Breast epithelium (tissue), 4 donors: ENCODE measurements at regions not wholly inside any gene's neighbourhood (a gene's known extent, or its start where the extent isn't known, plus 50 kb on each side); places are given as distances from the start of the nearest gene placed in this dataset.
"Not testable (repeated sequence)": the region's sequence is repeated elsewhere in the genome, so short reads cannot be mapped to it uniquely, and the experiment has no call there.

Source experiments
- DNase-seq, 2 donors: peaks; one replicate each; pipeline ENCODE4 v3.0.0-alpha.2; 2019; ENCODE audit warnings: low spot score in 2 of 2
- H3K27ac ChIP-seq, 2 donors: fragments of 200-600 bp; sonication (generic) in 1 of 2; one replicate each; pipeline ENCODE4 v1.5.1; 2016 to 2019; ENCODE audit warnings: mild to moderate bottlenecking in 1 of 2
- H3K27me3 ChIP-seq, 2 donors: fragments of 200-600 bp; sonication (generic) in 1 of 2; one replicate each; pipeline versions ENCODE4 v1.5.1 to v1.6.0; 2017 to 2019; ENCODE audit warnings: control low read depth in 1 of 2, mild to moderate bottlenecking in 1 of 2
- H3K36me3 ChIP-seq: fragments of 200-600 bp; one replicate; pipeline ENCODE4 v1.5.1; 2019
- H3K4me1 ChIP-seq, 2 donors: fragments of 200-600 bp; sonication (generic); one replicate each; pipeline ENCODE4 v1.5.1; 2016 to 2019; ENCODE audit warnings: control low read depth in 1 of 2
- H3K4me3 ChIP-seq, 3 donors: fragments of 200-600 bp; sonication (generic); 1 replicate in 2 of 3; 2 replicates in 1 of 3; pipeline ENCODE4 v1.5.1; 2016 to 2019; ENCODE audit warnings: mild to moderate bottlenecking in 3 of 3, moderate library complexity in 2 of 3
- H3K9me3 ChIP-seq, 2 donors: fragments of 200-600 bp; sonication (generic) in 1 of 2; one replicate each; pipeline ENCODE4 v1.5.1; 2016 to 2019; ENCODE audit warnings: control low read depth in 1 of 2
- POLR2A ChIP-seq: fragments of 450-650 bp; IDR thresholded peaks from one replicate; pipeline ENCODE4 v1.6.1; 2016; ENCODE audit warnings: antibody characterized with exemption, mild to moderate bottlenecking, moderate library complexity
- POLR2AphosphoS5 ChIP-seq, 3 donors: sonication (generic); formaldehyde crosslinking; IDR thresholded peaks; one replicate each; pipeline ENCODE4 v1.6.1; 2017; ENCODE audit warnings: antibody characterized with exemption in 3 of 3
- intact Hi-C: fragments of 100-400 bp; cut with DNase I; formaldehyde crosslinking; loops from one replicate; pipeline ENCODE4 v1.15.1; 2023; ENCODE audit warnings: low total_unique reads
- TF ChIP-seq, protein P1 (sequence below), 3 donors: fragments of 450-650 bp; IDR thresholded peaks; one replicate each; pipeline ENCODE4 v1.5.1; 2016 to 2017; ENCODE audit warnings: antibody characterized with exemption in 3 of 3, mild to moderate bottlenecking in 3 of 3, moderate library complexity in 3 of 3

DNA sequence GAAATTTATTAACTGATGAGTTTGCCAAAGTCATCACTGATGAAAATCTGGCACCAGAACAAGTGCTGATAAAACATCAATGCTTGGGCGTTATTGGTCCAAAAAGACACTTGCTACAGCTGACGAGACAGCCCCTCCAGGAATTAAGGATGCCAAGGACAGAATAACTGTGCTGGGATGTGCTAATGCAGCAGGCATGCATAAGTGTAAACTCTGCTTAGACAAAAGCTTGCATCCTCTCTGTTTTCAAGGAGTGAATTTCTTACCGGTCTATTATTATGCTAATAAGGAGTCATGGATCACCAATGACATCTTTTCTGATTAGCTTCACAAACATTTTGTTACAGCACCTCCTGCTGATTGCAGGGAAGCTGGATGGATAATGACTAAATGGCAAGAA is 402.0 kb downstream of the LTN1 start:
- intact Hi-C loops, result no loop called here
- Histone ChIP-seq H3K4me1 (no peaks in the 10 kb centered on the region), H3K27ac (no peak overlapping the region), H3K9me3 (peaks cover 0 to 8% of the 10 kb centered on the region in 2 donors), H3K27me3 (no peaks in the 10 kb centered on the region), H3K4me3 (no peak overlapping the region), H3K36me3 (no peaks in the 10 kb centered on the region)
- no peak for DNase-seq
- no peak for TF ChIP-seq POLR2AphosphoS5 (IDR thresholded peaks at IDR 0.05)
- TF ChIP-seq, protein P1, sequence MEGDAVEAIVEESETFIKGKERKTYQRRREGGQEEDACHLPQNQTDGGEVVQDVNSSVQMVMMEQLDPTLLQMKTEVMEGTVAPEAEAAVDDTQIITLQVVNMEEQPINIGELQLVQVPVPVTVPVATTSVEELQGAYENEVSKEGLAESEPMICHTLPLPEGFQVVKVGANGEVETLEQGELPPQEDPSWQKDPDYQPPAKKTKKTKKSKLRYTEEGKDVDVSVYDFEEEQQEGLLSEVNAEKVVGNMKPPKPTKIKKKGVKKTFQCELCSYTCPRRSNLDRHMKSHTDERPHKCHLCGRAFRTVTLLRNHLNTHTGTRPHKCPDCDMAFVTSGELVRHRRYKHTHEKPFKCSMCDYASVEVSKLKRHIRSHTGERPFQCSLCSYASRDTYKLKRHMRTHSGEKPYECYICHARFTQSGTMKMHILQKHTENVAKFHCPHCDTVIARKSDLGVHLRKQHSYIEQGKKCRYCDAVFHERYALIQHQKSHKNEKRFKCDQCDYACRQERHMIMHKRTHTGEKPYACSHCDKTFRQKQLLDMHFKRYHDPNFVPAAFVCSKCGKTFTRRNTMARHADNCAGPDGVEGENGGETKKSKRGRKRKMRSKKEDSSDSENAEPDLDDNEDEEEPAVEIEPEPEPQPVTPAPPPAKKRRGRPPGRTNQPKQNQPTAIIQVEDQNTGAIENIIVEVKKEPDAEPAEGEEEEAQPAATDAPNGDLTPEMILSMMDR (IDR thresholded peaks at IDR 0.05), result no peak
- no peak for TF ChIP-seq POLR2A

- Histone ChIP-seq H3K4me3 (no peak overlapping the region), H3K36me3 (no peaks in the 10 kb centered on the region), H3K9me3 (peaks cover 0 to 13% of the 10 kb centered on the region in 2 donors), H3K27me3 (no peaks in the 10 kb centered on the region), H3K27ac (no peak overlapping the region), H3K4me1 (no peaks in the 10 kb centered on the region)
- TF ChIP-seq POLR2A, result no peak
- TF ChIP-seq POLR2AphosphoS5 (IDR thresholded peaks at IDR 0.05), result no peak
- TF ChIP-seq, protein P1 (IDR thresholded peaks at IDR 0.05), result no peak
- no peak for DNase-seq
- intact Hi-C loops, result no loop called here
These were observed 402.7 kb downstream of the LTN1 start for GRCh38 chr21:28590026-28590425.

DNA sequence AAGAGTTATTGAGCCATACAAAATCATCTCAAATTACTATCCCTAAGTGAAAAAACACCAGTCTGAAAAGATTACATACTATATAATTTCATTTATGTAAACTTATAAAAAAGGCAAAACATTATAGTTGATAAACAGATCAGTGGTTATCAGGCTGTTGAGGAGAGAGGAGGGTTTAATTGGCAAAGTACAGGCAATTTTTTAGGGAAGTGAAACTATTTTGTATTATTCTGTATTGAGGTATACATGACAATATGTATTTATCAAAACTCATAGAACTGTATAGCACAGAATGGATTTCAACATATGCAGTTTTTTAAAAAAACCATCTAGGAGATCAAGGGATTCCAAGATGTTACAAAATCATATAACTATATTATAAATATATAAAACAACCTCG is 403.7 kb downstream of the LTN1 start:
- no peaks in the 10 kb centered on the region for H3K36me3 ChIP-seq
- H3K27me3 ChIP-seq, result no peaks in the 10 kb centered on the region
- no peaks in the 10 kb centered on the region for H3K4me1 ChIP-seq
- H3K27ac ChIP-seq, result no peak overlapping the region
- DNase-seq, result no peak
- H3K4me3 ChIP-seq, result no peak overlapping the region
- intact Hi-C loops, result no loop called here
- H3K9me3 ChIP-seq, result peaks cover 0 to 13% of the 10 kb centered on the region in 2 donors
- no peak for TF ChIP-seq POLR2AphosphoS5 (IDR thresholded peaks at IDR 0.05)
- no peak for TF ChIP-seq POLR2A
- TF ChIP-seq, protein P1 (IDR thresholded peaks at IDR 0.05), result no peak

- Histone ChIP-seq H3K27ac (no peak overlapping the region), H3K9me3 (peaks cover 0 to 13% of the 10 kb centered on the region in 2 donors), H3K4me3 (no peak overlapping the region), H3K36me3 (no peaks in the 10 kb centered on the region), H3K27me3 (no peaks in the 10 kb centered on the region), H3K4me1 (no peaks in the 10 kb centered on the region)
- intact Hi-C loops, result no loop called here
- no peak for TF ChIP-seq POLR2AphosphoS5 (IDR thresholded peaks at IDR 0.05)
- TF ChIP-seq POLR2A, result no peak
- TF ChIP-seq, protein P1 (IDR thresholded peaks at IDR 0.05), result no peak
- DNase-seq, result no peak
These were observed 404.9 kb downstream of the LTN1 start for GRCh38 chr21:28587748-28588147.

GRCh38 chr21:28581976-28582375 is 410.7 kb downstream of the LTN1 start:
- Histone ChIP-seq H3K4me1 (no peaks in the 10 kb centered on the region), H3K27ac (no peak overlapping the region), H3K36me3 (no peaks in the 10 kb centered on the region), H3K9me3 (peaks cover 0 to 10% of the 10 kb centered on the region in 2 donors), H3K27me3 (no peaks in the 10 kb centered on the region), H3K4me3 (no peak overlapping the region)
- intact Hi-C loops, result no loop called here
- DNase-seq, result no peak
- TF ChIP-seq POLR2AphosphoS5 (IDR thresholded peaks at IDR 0.05) (no peak), POLR2A (no peak)
- TF ChIP-seq, protein P1 (IDR thresholded peaks at IDR 0.05), result no peak

- H3K27ac ChIP-seq, intact Hi-C loops, H3K36me3 ChIP-seq, DNase-seq, H3K4me1 ChIP-seq, H3K9me3 ChIP-seq, H3K27me3 ChIP-seq, H3K4me3 ChIP-seq: not testable (repeated sequence)
These were observed 411.4 kb downstream of the LTN1 start for GRCh38 chr21:28581311-28581731.
